ENCODE measurements at regions not wholly inside any gene's neighbourhood (a gene's known extent, or its start where the extent isn't known, plus 50 kb on each side); places are given as distances from the start of the nearest gene placed in this dataset.

GRCh38 chr15:29208836-29209235 lies 60.8 kb downstream of the NSMCE3 start:
- H3K4me3 ChIP-seq (ENCODE audit: low read depth, low read length) = no peak overlapping the region
- TF ChIP-seq, protein P1, sequence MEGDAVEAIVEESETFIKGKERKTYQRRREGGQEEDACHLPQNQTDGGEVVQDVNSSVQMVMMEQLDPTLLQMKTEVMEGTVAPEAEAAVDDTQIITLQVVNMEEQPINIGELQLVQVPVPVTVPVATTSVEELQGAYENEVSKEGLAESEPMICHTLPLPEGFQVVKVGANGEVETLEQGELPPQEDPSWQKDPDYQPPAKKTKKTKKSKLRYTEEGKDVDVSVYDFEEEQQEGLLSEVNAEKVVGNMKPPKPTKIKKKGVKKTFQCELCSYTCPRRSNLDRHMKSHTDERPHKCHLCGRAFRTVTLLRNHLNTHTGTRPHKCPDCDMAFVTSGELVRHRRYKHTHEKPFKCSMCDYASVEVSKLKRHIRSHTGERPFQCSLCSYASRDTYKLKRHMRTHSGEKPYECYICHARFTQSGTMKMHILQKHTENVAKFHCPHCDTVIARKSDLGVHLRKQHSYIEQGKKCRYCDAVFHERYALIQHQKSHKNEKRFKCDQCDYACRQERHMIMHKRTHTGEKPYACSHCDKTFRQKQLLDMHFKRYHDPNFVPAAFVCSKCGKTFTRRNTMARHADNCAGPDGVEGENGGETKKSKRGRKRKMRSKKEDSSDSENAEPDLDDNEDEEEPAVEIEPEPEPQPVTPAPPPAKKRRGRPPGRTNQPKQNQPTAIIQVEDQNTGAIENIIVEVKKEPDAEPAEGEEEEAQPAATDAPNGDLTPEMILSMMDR (conservative IDR thresholded peaks at IDR 0.05; ENCODE audit: low read depth, low read length) = no peak
- DNase-seq (ENCODE audit: low read depth) = no peak

DNA sequence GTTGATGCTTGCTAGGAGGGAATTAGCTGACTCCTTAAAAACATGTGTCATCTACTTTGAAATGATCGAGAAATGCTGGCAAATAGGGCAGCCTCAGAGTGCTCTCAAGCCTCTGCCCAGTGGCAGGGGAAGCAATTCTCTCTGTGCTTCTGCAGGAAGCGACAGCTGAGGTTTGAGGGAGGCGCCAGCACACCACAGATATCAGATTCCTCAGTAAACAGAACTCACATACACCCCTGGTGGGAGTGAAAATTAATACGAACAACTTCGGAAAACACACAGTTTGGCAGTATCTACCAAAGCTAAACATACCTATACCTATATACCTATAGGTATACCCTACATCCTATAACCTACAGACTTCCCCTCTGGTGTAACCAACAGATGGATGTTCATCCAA lies 61.3 kb downstream of the NSMCE3 start:
- no peak overlapping the region for H3K4me3 ChIP-seq (ENCODE audit: low read depth, low read length)
- no peak for DNase-seq (ENCODE audit: low read depth)
- TF ChIP-seq, protein P1 (conservative IDR thresholded peaks at IDR 0.05; ENCODE audit: low read depth, low read length) = no peak

- no peak overlapping the region for H3K4me3 ChIP-seq (ENCODE audit: low read depth, low read length)
- TF ChIP-seq, protein P1 (conservative IDR thresholded peaks at IDR 0.05; ENCODE audit: low read depth, low read length) = no peak
- DNase-seq (ENCODE audit: low read depth) = no peak
Observed at GRCh38 chr15:29207758-29208108, 61.9 kb downstream of the NSMCE3 start.

DNA sequence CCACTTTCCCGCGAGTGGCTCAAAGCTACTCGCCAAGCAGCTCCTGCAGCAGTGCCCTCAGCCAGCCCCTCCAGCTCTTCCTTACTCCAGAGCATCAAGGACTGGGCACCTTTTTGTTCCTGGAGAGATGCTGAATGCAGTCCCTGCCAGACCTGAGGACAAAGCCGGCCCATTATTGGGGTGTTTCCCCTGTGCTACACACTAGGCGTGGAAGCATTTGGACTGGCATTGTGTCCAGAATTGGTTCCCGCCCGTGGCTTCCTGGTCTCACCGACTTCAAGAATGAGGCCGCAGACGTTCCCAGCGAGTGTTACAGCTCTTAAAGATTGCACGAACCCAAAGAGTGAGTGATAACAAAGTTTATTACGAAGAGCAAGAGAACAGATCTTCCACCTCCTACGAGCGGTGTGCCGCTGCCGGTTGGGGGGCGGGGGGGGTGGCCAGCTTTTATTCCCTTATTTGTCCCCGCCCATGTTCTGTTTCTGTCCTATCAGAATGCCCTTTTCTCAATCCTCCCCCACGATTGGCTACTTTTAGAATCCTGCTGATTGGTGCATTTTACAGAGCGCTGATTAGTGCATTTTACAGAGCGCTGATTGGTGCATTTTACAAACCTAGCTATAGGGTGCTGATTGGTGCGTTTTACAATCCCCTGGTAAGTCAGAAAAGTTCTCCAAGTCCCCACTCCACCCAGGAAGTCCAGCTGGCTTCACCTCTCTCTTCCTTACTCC lies 62.4 kb downstream of the NSMCE3 start:
- H3K4me3 ChIP-seq (ENCODE audit: low read depth, low read length) = no peak overlapping the region
- TF ChIP-seq, protein P1 (conservative IDR thresholded peaks at IDR 0.05; ENCODE audit: low read depth, low read length) = no peak
- DNase-seq (ENCODE audit: low read depth) = no peak

GRCh38 chr15:29205186-29205585 lies 64.4 kb downstream of the NSMCE3 start:
- DNase-seq (ENCODE audit: low read depth) = peak; percentile 15
- TF ChIP-seq, protein P1 (conservative IDR thresholded peaks at IDR 0.05; ENCODE audit: low read depth, low read length) = no peak
- H3K4me3 ChIP-seq (ENCODE audit: low read depth, low read length) = no peak overlapping the region

GRCh38 chr15:29204369-29204755 lies 65.3 kb downstream of the NSMCE3 start:
- DNase-seq (ENCODE audit: low read depth) = no peak
- H3K4me3 ChIP-seq (ENCODE audit: low read depth, low read length) = no peak overlapping the region
- TF ChIP-seq, protein P1 (conservative IDR thresholded peaks at IDR 0.05; ENCODE audit: low read depth, low read length) = no peak

DNA sequence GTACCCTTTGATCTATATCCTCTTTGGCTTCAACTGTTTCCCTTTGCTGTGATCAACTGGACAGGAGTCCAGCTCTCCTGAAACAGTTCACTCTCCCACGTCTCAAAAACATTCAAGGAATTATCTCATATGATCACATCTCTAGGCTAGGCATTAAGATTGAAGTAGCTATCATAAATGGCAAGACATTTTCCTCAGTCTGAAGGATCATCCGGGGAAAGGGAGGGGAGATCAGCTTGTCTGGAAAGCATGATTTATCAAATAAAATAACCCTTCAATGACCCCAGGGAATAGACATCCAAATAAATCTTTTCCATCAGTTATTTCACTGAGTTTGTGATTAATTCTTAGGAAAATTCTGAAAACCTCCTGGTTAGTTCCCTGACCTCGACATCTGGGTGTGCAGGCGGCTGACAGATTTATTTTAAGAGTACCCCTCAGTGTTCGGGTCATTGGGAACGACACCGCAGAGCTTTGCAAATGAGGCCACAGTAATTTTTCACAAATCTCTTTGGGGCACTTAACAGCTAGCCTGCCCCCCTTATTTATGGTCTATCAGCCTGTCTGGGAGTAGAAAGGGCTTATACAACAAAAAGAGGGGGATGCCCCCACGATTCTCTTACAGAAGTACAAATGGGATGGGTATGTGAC lies 65.8 kb downstream of the NSMCE3 start:
- DNase-seq (ENCODE audit: low read depth) = no peak
- TF ChIP-seq, protein P1 (conservative IDR thresholded peaks at IDR 0.05; ENCODE audit: low read depth, low read length) = no peak
- no peak overlapping the region for H3K4me3 ChIP-seq (ENCODE audit: low read depth, low read length)
